ENCODE measurements at regions not wholly inside any gene's neighbourhood (a gene's known extent, or its start where the extent isn't known, plus 50 kb on each side); places are given as distances from the start of the nearest gene placed in this dataset.

DNA sequence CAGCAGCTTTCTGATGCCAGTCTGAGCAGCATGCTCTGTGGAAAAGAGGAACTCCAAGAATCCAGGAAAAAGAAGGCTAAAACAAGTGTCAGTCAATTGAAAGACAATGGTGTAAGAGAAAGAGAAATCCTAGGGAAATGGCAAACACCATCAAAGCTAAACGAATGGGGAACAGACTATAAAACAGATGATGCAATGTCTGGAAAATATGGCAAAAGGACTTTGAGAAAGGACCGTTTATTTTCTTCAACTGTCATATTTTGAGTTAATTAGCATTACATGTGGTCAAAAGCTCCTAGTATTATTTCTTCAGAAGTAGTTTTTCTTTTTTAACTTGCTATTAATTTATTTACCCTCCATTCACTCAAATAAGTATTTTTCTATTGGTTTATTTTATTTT, 465.2 kb downstream of the LRRC70 start:
- intact Hi-C loops (cut with micrococcal nuclease) = no loop called here
- no peak for ATAC-seq

DNA sequence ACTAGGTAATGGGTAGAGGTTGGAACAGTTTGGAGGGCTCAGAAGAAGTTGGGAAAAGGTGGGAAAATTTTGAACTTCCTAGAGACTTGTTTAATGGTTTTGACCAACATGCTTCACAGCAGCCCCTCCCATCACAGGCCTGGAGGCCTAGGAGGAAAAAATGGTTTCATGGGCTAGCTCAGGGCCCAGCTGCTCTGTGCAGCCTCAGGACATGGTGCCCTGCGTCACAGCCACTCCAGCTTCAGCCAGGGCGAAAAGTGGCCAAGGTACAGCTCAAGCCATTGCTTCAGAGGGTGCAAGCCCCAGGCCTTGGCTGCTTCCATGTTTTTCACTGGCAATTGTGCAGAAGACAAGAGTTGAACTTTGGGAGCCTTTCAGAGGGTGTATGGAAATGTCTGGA, 453.7 kb downstream of the LRRC70 start:
- Histone ChIP-seq H3K4me1 (ENCODE audit: control insufficient read depth, insufficient read depth, low read length) (no peaks in the 10 kb centered on the region), H3K4me3 (ENCODE audit: low read length) (no peak overlapping the region), H3K27me3 (ENCODE audit: control insufficient read depth, insufficient read depth, low read length) (no peaks in the 10 kb centered on the region), H3K9me3 (ENCODE audit: control insufficient read depth, insufficient read depth, low read length) (peaks cover 18% of the 10 kb centered on the region), H3K27ac (ENCODE audit: low read length) (no peak overlapping the region), H3K36me3 (ENCODE audit: control insufficient read depth, insufficient read depth, low read length) (no peaks in the 10 kb centered on the region)
- DNase-seq (no peak), ATAC-seq (no peak)
- TF ChIP-seq, protein P1, sequence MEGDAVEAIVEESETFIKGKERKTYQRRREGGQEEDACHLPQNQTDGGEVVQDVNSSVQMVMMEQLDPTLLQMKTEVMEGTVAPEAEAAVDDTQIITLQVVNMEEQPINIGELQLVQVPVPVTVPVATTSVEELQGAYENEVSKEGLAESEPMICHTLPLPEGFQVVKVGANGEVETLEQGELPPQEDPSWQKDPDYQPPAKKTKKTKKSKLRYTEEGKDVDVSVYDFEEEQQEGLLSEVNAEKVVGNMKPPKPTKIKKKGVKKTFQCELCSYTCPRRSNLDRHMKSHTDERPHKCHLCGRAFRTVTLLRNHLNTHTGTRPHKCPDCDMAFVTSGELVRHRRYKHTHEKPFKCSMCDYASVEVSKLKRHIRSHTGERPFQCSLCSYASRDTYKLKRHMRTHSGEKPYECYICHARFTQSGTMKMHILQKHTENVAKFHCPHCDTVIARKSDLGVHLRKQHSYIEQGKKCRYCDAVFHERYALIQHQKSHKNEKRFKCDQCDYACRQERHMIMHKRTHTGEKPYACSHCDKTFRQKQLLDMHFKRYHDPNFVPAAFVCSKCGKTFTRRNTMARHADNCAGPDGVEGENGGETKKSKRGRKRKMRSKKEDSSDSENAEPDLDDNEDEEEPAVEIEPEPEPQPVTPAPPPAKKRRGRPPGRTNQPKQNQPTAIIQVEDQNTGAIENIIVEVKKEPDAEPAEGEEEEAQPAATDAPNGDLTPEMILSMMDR (IDR thresholded peaks at IDR 0.05) = no peak
- H3K36me3 Mint-ChIP-seq = peaks cover 7% of the 10 kb centered on the region
- H3K27me3 Mint-ChIP-seq (ENCODE audit: low read depth in 2 of 2) = no peaks in the 10 kb centered on the region
- no peak overlapping the region for H3K4me3 Mint-ChIP-seq
- no peak overlapping the region for H3K27ac Mint-ChIP-seq
- no peaks in the 10 kb centered on the region for H3K4me1 Mint-ChIP-seq
- intact Hi-C loops (cut with micrococcal nuclease) = no loop called here
- peaks cover 12 to 22% of the 10 kb centered on the region in 2 donors for H3K9me3 Mint-ChIP-seq
- WGBS (ENCODE audit: insufficient coverage) = 89% methylated on average over 2 of the region's 2 CpGs

More for the DNA sequence above, 465.2 kb downstream of the LRRC70 start:
- Histone ChIP-seq H3K4me1 (ENCODE audit: control insufficient read depth, insufficient read depth, low read length) (no peaks in the 10 kb centered on the region), H3K9me3 (ENCODE audit: control insufficient read depth, insufficient read depth, low read length) (no peaks in the 10 kb centered on the region), H3K4me3 (ENCODE audit: low read length) (no peak overlapping the region), H3K27me3 (ENCODE audit: control insufficient read depth, insufficient read depth, low read length) (no peaks in the 10 kb centered on the region), H3K27ac (ENCODE audit: low read length) (no peak overlapping the region), H3K36me3 (ENCODE audit: control insufficient read depth, insufficient read depth, low read length) (no peaks in the 10 kb centered on the region)
- Mint-ChIP-seq H3K36me3 (no peaks in the 10 kb centered on the region), H3K9me3 (peaks cover 8 to 9% of the 10 kb centered on the region in 2 donors), H3K4me1 (no peaks in the 10 kb centered on the region), H3K4me3 (no peak overlapping the region), H3K27ac (no peak overlapping the region), H3K27me3 (ENCODE audit: low read depth in 2 of 2) (no peaks in the 10 kb centered on the region)
- DNase-seq = no peak
- TF ChIP-seq, protein P1 (IDR thresholded peaks at IDR 0.05) = no peak
- 30% methylated on average over 1 of the region's 2 CpGs for whole genome bisulfite sequencing (ENCODE audit: insufficient coverage)

DNA sequence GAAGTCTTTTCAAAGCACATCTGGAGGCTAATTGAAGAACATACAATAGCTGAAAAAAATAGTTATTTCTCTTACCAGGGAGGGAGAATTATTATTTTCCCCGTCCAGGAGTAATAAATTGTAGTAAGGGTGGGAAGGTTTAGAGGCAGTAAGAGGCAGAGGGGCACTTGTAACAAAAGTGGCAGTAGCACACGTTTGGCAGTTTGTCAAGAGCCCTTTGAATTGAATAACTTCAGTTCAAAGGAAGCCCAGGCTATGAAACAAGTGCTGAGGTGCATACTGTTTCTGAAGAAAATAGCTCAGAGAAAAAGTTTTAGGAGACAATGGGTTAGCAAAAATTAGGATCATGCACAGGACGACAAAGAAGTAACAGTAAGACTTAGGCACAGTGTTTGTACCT, 451.3 kb downstream of the LRRC70 start:
- TF ChIP-seq, protein P1 (IDR thresholded peaks at IDR 0.05) = no peak
- no peaks in the 10 kb centered on the region for H3K36me3 ChIP-seq (ENCODE audit: control insufficient read depth, insufficient read depth, low read length)
- peaks cover 7% of the 10 kb centered on the region for H3K36me3 Mint-ChIP-seq
- no peak overlapping the region for H3K27ac Mint-ChIP-seq
- H3K9me3 ChIP-seq (ENCODE audit: control insufficient read depth, insufficient read depth, low read length) = peaks cover 18% of the 10 kb centered on the region
- 44% methylated on average over 3 of the region's 3 CpGs for WGBS (ENCODE audit: insufficient coverage)
- H3K27ac ChIP-seq (ENCODE audit: low read length) = no peak overlapping the region
- no peaks in the 10 kb centered on the region for H3K4me1 Mint-ChIP-seq
- no peak for DNase-seq
- no peaks in the 10 kb centered on the region for H3K27me3 ChIP-seq (ENCODE audit: control insufficient read depth, insufficient read depth, low read length)
- no peak overlapping the region for H3K4me3 ChIP-seq (ENCODE audit: low read length)
- no peak overlapping the region for H3K4me3 Mint-ChIP-seq
- H3K27me3 Mint-ChIP-seq (ENCODE audit: low read depth in 2 of 2) = no peaks in the 10 kb centered on the region
- ATAC-seq = no peak
- intact Hi-C loops (cut with micrococcal nuclease) = no loop called here
- H3K4me1 ChIP-seq (ENCODE audit: control insufficient read depth, insufficient read depth, low read length) = no peaks in the 10 kb centered on the region
- peaks cover 17 to 22% of the 10 kb centered on the region in 2 donors for H3K9me3 Mint-ChIP-seq

DNA sequence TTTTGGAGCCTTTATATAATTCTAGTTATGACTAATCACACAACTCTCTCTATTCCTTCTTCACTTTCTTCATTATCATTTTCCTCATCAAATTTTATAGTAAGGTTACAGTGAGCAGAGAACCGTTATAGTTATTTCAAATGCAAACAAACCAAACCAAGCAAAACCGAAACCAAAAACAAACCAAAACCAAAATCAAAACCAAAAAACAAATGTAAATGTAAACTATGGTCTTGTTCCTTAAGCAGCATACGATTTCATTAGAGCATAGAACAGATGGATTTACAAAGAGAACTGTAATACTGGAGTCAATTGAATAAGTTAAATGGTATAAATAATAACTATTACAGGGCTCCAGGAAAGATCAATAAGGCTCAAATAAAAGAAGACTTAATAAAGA, 447.1 kb downstream of the LRRC70 start:
- TF ChIP-seq, protein P1 (IDR thresholded peaks at IDR 0.05) = no peak
- Mint-ChIP-seq H3K9me3 (peaks cover 13 to 15% of the 10 kb centered on the region in 2 donors), H3K36me3 (peaks cover 5% of the 10 kb centered on the region), H3K4me3 (no peak overlapping the region), H3K27me3 (ENCODE audit: low read depth in 2 of 2) (no peaks in the 10 kb centered on the region), H3K27ac (no peak overlapping the region), H3K4me1 (no peaks in the 10 kb centered on the region)
- Histone ChIP-seq H3K9me3 (ENCODE audit: control insufficient read depth, insufficient read depth, low read length) (no peaks in the 10 kb centered on the region), H3K4me1 (ENCODE audit: control insufficient read depth, insufficient read depth, low read length) (no peaks in the 10 kb centered on the region), H3K36me3 (ENCODE audit: control insufficient read depth, insufficient read depth, low read length) (no peaks in the 10 kb centered on the region), H3K4me3 (ENCODE audit: low read length) (no peak overlapping the region), H3K27me3 (ENCODE audit: control insufficient read depth, insufficient read depth, low read length) (no peaks in the 10 kb centered on the region), H3K27ac (ENCODE audit: low read length) (no peak overlapping the region)
- DNase-seq (no peak), ATAC-seq (no peak)
- intact Hi-C loops (cut with micrococcal nuclease) = no loop called here
- WGBS (ENCODE audit: insufficient coverage) = no CpG with 5 or more reads among the region's 3 CpGs
